ENCODE measurements at regions not wholly inside any gene's neighbourhood (a gene's known extent, or its start where the extent isn't known, plus 50 kb on each side); places are given as distances from the start of the nearest gene placed in this dataset.

DNA sequence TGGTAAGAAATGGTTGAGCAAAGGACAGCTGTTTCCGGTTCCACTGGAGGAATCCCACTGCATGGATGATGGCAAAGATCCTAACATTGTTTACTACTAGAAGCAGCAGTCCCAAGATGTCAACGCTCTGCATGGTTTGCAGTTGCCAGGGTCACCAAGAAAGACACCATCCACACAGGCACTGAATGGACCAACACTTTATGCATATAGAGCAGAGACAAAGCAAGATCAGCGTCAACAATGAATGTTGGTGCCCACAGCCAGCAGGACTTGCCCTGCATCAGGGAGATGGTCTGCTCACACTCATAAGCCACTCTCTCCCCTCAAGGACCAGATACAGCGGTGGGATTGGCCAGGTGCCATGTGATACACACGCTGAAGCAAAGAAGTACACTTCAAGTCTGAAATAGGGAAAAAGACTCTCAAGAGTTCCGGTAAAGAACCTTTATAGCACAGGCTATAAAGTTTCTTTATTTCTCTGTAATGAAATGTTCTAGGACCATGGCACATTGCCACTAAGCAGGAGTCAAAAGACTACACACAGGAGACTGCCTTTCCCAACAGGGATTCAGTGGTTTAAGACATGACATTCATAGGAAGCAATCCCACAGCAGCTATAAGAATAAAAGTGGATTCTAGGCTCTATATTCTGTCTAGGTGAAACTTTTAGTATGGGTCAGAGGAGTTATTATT is 133.2 kb upstream of the EPHA4 start:
- TF ChIP-seq, protein P1, sequence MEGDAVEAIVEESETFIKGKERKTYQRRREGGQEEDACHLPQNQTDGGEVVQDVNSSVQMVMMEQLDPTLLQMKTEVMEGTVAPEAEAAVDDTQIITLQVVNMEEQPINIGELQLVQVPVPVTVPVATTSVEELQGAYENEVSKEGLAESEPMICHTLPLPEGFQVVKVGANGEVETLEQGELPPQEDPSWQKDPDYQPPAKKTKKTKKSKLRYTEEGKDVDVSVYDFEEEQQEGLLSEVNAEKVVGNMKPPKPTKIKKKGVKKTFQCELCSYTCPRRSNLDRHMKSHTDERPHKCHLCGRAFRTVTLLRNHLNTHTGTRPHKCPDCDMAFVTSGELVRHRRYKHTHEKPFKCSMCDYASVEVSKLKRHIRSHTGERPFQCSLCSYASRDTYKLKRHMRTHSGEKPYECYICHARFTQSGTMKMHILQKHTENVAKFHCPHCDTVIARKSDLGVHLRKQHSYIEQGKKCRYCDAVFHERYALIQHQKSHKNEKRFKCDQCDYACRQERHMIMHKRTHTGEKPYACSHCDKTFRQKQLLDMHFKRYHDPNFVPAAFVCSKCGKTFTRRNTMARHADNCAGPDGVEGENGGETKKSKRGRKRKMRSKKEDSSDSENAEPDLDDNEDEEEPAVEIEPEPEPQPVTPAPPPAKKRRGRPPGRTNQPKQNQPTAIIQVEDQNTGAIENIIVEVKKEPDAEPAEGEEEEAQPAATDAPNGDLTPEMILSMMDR (IDR thresholded peaks at IDR 0.05): no peak
- no peak for TF ChIP-seq POLR2A (IDR thresholded peaks at IDR 0.05)
- intact Hi-C loops (cut with DNase I; ENCODE audit: low total_unique reads): no loop called here
- Histone ChIP-seq H3K27ac (no peak overlapping the region), H3K4me1 (no peaks in the 10 kb centered on the region), H3K27me3 (no peaks in the 10 kb centered on the region), H3K4me3 (no peak overlapping the region), H3K9me3 (no peaks in the 10 kb centered on the region), H3K36me3 (ENCODE audit: low read depth, missing control alignments) (no peaks in the 10 kb centered on the region)
- no peak for DNase-seq
- WGBS, 2 donors: 57% methylated on average over 6 of the region's 6 CpGs

DNA sequence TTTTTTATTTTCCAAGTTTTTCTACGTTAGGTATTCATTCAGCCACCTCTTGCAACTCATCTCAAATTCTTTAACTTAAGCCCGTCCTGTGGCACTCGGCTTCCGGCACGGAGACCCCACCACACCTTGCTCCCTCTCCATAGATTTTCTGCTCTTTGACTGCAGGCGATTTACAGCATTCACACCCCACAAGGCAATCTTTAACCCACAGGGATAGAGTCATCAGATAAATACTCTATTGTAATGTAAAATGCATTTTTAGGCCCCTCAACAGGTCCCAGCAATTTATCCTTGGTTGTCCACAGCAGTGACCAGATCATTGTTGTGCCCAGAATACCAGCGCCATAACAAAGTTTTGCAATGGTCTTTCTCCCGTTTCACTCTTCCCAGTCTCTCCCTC is 132.3 kb upstream of the EPHA4 start:
- Histone ChIP-seq H3K27ac (no peak overlapping the region), H3K4me3 (no peak overlapping the region), H3K27me3 (no peaks in the 10 kb centered on the region), H3K9me3 (no peaks in the 10 kb centered on the region), H3K36me3 (ENCODE audit: low read depth, missing control alignments) (no peaks in the 10 kb centered on the region), H3K4me1 (no peaks in the 10 kb centered on the region)
- intact Hi-C loops (cut with DNase I; ENCODE audit: low total_unique reads): no loop called here
- no peak for DNase-seq
- WGBS, 2 donors: 64 to 68% methylated on average over 8 of the region's 8 CpGs
- TF ChIP-seq, protein P1 (IDR thresholded peaks at IDR 0.05): no peak
- no peak for TF ChIP-seq POLR2A (IDR thresholded peaks at IDR 0.05)

DNA sequence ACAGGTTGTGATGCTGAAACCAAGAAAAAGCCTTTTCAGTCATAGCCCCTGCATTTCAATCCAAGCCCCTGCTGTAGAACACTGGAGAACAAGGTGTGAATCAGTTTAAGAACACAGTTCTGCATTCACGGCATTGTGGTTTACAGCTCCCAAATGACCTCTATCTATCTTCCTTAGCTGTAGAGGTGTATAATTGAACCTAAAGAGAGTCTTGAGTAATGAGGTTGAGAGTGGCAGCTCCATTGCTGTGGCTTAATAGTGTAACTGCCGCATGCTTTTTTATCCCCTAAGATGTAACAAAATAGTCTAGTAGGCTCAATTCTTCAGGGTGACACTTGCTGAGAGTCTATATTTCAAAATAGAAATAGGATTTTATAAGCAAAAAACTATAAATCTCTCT is 121.3 kb upstream of the EPHA4 start:
- no peak for DNase-seq
- intact Hi-C loops (cut with DNase I; ENCODE audit: low total_unique reads): no loop called here

DNA sequence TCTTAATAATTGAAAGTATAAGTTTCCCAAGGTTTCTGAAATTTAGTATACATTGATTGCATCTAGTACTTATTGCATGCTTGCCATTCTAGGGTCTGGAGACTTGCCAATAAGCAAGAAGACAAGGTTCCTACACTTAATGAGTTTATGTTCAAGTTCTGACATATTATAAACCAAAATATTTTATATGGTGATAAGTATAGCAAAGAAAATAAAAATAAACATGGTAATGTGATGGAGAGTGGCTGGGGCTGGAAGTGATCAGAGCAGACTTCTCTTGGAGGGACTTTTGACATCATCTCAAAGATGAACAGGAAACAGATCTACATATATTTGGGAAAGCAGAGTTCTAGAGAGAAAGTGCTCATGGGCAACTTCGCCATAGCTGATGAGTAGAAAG is 119.5 kb upstream of the EPHA4 start:
- Histone ChIP-seq H3K27me3 (no peaks in the 10 kb centered on the region), H3K4me3 (no peak overlapping the region), H3K36me3 (ENCODE audit: low read depth, missing control alignments) (no peaks in the 10 kb centered on the region), H3K4me1 (no peaks in the 10 kb centered on the region), H3K9me3 (no peaks in the 10 kb centered on the region), H3K27ac (no peak overlapping the region)
- TF ChIP-seq, protein P1 (IDR thresholded peaks at IDR 0.05): no peak
- no peak for TF ChIP-seq POLR2A (IDR thresholded peaks at IDR 0.05)
- DNase-seq: no peak
- intact Hi-C loops (cut with DNase I; ENCODE audit: low total_unique reads): no loop called here
- WGBS, 2 donors: 86 to 87% methylated on average over 1 of the region's 1 CpG

More for the DNA sequence above, 121.3 kb upstream of the EPHA4 start:
- Histone ChIP-seq H3K9me3 (no peaks in the 10 kb centered on the region), H3K27ac (no peak overlapping the region), H3K4me3 (no peak overlapping the region), H3K27me3 (no peaks in the 10 kb centered on the region), H3K4me1 (no peaks in the 10 kb centered on the region), H3K36me3 (ENCODE audit: low read depth, missing control alignments) (no peaks in the 10 kb centered on the region)
- no peak for TF ChIP-seq POLR2A (IDR thresholded peaks at IDR 0.05)
- TF ChIP-seq, protein P1 (IDR thresholded peaks at IDR 0.05): no peak
- 75 to 88% methylated on average over 2 of the region's 2 CpGs for WGBS, 2 donors

DNA sequence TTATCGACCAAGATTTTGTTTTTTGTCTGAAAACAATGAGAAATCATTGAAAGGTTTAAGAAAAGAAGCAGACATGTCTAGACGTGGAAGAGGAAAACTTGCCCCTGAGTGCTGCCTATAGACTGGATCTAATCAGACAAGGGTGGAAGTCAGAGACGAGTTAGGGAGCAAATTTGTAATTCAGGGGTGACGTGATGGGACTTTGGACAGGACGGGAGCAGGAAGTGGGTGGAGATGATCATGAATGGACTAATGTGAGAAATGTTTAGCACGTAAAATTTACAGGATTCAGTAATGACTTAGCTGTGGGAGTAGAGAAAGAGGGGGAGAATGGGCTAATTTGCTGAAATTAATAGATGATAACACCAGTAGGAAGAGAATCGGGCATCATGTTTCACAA is 117.0 kb upstream of the EPHA4 start:
- WGBS, 2 donors: 74 to 78% methylated on average over 7 of the region's 7 CpGs
- TF ChIP-seq POLR2A (IDR thresholded peaks at IDR 0.05): no peak
- TF ChIP-seq, protein P1 (IDR thresholded peaks at IDR 0.05): no peak
- H3K9me3 ChIP-seq: no peaks in the 10 kb centered on the region
- no peak for DNase-seq
- intact Hi-C loops (cut with DNase I; ENCODE audit: low total_unique reads): no loop called here
- H3K27me3 ChIP-seq: no peaks in the 10 kb centered on the region
- no peak overlapping the region for H3K4me3 ChIP-seq
- no peaks in the 10 kb centered on the region for H3K4me1 ChIP-seq
- H3K27ac ChIP-seq: no peak overlapping the region
- H3K36me3 ChIP-seq (ENCODE audit: low read depth, missing control alignments): no peaks in the 10 kb centered on the region
